A172 (cell line): ENCODE measurements at regions not wholly inside any gene's neighbourhood (a gene's known extent, or its start where the extent isn't known, plus 50 kb on each side); places are given as distances from the start of the nearest gene placed in this dataset.

Experiments
- DNase-seq: peaks from one replicate; pipeline ENCODE4 v3.0.0-alpha.2; 2015; ENCODE audit warnings: low spot score

DNA sequence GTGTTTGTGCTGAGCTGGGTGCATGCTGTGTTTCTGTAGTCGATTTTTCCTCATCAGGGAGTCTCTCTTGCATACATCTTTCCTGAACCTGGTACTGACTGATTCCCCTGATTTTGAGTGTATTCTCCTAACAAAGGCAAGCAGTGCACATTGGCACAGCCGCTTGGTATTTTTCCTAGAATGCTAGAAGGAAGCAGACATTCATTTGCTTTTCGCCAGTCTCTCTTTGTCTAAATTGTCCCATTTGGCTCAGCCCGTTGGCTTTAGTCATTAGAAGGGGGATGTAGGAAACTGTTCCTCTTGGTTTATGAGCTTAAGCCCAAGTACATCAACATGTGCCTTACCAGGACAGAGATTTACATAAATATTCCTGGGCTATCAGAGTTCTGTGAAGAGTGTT lies 266.1 kb upstream of the TMTC4 start:
- DNase-seq: no peak

DNA sequence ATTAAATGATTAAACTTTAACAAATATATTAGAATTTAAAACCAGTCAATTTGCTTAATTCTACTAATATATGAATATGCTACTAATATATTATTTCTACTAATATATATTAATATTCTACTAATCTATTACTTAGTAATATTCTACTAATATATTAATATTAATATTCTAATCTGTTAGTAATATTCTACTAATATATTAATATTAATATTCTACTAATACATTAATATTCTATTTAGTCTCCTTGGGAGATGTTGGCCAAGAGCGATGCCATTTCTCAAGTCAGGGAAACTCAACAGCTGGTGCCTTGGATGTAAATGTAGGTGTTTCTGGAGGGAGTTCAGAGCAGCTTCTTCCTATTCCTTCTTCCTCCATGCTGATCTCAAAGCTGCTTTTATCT lies 259.2 kb upstream of the TMTC4 start:
- DNase-seq: no peak

DNA sequence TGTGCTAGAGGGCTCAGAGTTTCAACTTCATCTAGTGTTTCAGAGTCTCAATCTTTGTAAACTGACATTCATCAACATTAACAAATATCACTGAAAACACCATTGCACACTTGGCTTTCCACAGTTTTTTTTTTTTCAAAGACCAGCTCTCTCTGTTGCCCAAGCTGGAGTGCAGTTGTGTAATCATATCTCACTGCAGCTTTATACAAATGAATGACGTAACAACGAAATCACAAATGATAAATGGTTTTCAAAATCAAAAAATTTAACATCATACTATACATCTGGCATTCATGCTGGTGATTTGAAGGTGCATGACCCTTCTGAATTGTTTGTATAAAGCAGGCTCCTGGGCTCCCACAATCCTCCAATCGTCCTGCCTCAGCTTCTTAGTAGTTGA lies 248.0 kb upstream of the TMTC4 start:
- DNase-seq: no peak

DNA sequence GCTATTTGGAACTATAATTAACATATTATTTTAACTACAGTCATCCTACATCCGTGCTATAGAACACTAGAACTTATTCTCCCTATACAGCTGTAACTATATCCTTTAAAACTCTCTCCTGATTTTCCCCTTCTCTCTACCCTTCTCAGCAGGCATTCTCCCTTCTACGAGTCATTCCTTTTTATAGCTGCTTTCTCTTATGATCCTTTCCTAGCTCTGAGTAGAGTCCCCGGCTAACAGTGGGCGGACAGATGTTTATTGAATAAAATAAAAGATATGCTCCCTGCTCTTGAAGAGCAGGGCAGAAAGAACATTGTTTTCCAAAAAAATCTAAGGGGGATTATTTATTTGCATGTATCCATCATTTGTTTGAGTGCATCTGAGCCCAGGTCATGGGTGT lies 246.5 kb upstream of the TMTC4 start:
- DNase-seq: no peak

- no peak for DNase-seq
Measured at GRCh38 chr13:100917011-100917410, 242.4 kb upstream of the TMTC4 start.

DNA sequence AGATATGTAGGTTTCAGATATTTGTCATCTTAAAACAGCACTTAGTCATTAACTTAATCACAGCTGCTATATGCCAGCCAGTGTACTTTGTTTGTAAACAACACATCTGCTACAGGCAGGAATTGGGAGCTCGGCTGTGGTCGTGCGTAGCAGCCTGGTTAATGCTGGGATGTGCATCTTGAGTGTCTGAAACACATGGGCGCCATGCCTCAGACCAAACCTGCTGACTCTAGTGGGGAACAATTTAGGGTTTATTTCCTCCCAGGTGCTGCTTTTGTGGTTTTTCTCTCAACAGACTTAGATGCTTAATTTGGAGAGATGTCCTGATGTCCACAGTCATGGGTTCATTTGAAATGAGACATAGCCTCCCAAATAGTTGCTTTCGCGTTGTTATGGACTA lies 238.5 kb upstream of the TMTC4 start:
- no peak for DNase-seq

DNA sequence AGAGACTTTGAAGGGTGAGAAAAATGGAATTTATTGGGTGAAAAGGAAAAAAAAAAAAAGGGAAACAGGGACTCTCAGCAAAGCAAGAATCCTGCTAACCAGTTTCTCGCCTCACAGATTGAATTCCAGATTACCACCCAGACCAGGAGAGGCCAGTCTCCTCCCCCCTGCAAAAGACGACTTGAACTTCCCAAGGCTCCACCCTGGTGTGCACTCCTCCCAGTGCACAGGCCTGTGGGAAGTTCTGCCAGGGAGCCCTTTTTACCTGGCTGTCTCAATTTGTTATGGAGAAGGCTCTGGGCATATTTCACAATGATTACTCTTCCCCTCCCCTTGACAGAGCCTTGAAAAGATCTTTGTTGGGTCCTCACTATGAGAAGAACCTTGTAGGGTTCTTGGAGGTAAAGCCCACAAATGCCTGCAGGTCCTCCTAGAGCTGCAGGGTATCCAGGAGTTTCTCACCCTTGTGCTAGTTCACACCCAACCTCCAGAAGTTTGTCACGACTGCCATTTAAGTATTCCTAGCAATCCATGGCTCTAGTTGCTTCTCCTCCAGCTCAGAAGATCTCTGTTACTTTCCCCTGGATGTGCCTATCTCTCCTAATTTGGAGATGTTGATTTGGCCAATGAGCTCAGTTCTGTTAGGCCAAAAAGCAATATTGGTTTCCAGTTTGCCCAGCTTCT lies 229.8 kb upstream of the TMTC4 start:
- no peak for DNase-seq

GRCh38 chr13:100899720-100900316 lies 225.2 kb upstream of the TMTC4 start:
- DNase-seq: no peak

DNA sequence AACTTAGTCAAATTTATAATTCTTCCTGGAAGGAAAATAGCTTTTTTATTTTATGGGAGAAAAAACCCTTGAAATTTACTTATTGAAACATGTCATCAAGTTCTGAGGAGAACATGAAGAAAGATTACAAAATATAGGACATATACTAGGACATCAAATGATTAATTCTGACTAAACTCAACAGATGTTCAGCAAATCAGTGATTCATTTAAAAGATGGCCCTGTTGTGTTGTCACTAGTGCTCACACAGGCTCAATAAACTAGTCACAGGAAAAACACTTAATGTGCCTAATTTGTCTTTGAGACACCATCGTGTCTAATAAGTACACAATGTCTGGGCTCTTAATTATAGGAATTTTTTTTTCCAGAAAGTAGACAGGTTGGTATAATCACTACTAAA lies 223.8 kb upstream of the TMTC4 start:
- no peak for DNase-seq

DNA sequence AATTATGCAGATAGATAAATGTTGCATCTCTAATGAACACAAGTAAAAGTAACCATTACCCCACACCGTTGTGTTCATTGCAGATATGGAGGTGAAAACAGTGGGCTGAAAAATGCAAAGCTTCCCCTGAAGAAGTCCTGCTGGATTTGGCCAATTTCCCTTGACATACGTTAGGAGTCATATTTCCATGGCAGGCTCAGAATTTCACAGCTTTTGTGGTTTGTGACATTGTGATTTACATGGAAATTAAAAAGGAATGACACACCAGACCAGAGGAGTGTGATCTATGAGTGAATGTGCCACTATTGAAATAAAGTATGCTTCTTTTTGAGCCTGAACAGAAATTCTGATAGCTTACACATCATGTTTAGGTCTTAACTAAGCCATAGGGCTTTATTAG lies 221.1 kb upstream of the TMTC4 start:
- no peak for DNase-seq

DNA sequence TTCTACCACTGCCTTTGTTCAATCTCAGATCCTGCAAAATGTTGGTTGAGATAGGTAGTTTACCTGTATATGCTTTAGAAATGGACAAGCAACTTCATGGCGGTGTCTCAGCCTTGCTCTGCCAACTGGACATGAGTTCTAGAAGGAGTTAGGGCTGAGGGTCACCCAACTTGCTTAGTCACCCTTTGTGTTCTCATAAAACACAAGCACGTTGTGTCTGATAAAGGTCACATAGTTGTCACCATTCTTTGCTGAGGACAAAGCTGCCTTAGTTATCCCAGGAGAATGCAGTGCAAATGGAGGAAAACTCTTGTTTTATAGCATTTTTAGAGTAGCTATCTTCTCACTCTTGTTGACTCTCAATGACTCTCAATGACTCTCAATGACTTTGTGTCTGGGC lies 218.4 kb upstream of the TMTC4 start:
- DNase-seq: no peak

GRCh38 chr13:100890645-100891044 lies 216.1 kb upstream of the TMTC4 start:
- no peak for DNase-seq

DNA sequence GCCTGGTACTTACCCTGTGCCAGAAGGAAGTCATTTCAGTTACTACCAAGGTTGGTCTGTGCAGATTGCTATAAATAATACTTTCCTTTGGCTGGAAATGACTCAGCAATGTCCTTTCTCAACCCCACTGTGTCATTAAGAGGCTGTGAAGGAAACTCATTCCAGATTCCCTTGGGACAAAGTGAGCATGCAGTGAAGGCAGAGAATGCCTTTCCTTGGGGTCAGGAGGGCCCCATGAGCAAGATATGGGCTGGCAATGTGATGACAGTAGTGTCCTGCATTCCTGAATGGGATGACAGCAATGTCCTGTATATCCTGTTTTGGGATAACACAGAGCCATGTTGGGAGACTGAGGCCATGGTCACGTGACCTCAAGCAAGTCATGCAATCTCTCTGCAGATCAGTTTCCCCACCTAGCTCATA lies 213.1 kb upstream of the TMTC4 start:
- peak; percentile 77 for DNase-seq

DNA sequence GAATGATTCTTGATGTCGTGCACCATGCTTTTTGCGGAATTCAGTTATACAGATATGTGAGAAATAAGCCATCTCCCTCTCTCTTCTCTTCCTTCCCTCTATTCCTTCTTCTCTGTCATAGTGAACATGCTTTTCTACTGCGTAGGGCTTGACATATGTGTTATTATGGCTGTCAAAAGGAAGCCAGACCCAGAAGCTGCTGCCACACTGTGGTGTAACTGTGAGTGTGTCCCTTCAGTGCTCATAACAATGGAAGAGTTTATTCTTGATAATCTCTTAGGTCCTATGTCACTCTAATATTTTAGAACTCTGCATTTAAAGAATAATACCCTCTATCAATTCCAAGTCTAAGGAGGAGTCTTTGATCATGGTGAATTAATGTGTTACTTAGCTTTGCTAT lies 208.9 kb upstream of the TMTC4 start:
- DNase-seq: no peak

DNA sequence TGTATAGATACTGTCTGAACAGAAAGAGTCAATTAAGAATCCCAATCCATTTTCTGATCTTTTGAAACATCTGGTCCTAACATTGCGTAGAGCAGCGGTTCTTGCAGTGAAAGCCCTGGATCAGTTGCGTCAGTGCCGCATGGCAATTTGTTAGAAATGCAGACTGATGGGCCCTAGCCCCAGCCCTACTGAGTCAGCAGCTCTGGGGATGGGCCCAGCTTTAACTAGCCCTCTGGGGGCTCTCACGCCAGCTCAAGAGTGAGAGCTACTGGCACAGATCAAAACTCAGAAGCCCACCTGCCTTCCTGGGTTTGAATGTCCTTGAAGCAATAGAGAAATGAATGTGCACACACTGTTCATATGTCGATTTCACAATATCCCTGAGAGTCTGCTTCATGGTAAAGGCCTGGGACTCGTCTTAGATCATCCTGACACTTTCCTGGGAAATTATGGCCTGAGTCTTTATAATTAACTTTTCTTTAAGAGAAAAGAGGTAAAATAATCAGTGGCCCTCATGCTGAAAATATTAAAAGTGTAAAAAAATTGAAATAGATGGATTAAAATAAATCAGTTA lies 206.8 kb upstream of the TMTC4 start:
- DNase-seq: no peak

- no peak for DNase-seq
Measured at GRCh38 chr13:100880166-100880565, 205.6 kb upstream of the TMTC4 start.

GRCh38 chr13:100879255-100879654 lies 204.7 kb upstream of the TMTC4 start:
- DNase-seq: no peak

DNA sequence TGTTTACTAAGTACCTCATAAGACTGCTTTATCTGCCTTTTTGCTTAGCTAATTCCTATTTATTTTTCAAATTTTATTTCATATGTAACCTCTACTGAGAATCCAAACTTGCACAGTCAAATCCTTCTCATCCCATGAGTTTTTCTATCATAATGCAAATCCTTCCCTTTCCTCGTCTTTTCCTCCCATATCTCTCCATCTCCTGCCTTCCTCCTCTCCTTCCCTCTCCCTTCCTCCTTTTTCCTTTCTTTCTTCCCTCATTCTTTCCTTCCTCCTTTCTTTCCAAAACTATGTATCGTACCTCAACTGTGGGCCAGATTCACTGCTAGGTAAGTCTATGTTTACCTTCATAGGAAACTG lies 201.4 kb upstream of the TMTC4 start:
- no peak for DNase-seq

GRCh38 chr13:100875392-100876043 lies 200.9 kb upstream of the TMTC4 start:
- peak; percentile 96 for DNase-seq

- no peak for DNase-seq
Measured at GRCh38 chr13:100872761-100873160, 198.2 kb upstream of the TMTC4 start.

- DNase-seq: no peak
Measured at GRCh38 chr13:100870898-100871297, 196.3 kb upstream of the TMTC4 start.

DNA sequence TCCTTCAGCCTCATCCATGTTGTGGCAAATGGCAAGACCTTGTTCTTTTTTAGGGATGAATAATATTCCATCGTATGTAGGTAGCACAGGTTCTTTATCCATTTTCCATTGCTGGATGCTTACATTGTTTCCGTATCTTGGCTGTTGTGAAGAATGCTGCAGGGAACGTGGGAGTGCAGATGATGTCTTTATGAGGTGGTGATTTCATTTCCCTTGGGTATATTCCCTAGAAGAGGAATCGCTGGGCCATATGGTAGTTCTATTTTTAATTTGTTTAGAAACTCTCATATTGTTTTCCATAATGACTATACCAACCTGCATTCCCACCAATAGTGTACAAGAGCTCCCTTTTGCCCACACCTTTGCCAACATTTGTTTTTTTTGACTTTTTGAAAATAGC lies 186.3 kb upstream of the TMTC4 start:
- DNase-seq: no peak

GRCh38 chr13:100859861-100860260 lies 185.3 kb upstream of the TMTC4 start:
- no peak for DNase-seq
